Right ventricle myocardium superior (tissue), 1 donor: ENCODE measurements at regions not wholly inside any gene's neighbourhood (a gene's known extent, or its start where the extent isn't known, plus 50 kb on each side); places are given as distances from the start of the nearest gene placed in this dataset.

ENCODE experiments used
- ATAC-seq: fragments of 200-7000 bp; cut with Tn5 transposase; one replicate; pipeline ENCODE4 v1.9.1; 2020; ENCODE audit warnings: mild to moderate bottlenecking; ENCODE audit not compliant: poor library complexity
- DNase-seq: peaks from one replicate; pipeline ENCODE4 v3.0.0-alpha.2; 2020
- intact Hi-C: fragments of 100-400 bp; cut with DNase I; formaldehyde crosslinking; loops from one replicate; pipeline ENCODE4 v1.11.2; 2022
- donor health status: DM: no; HTN: yes; CAD: no; lungs with severe emphysema.

- DNase-seq (no peak), ATAC-seq (peak; percentile 78)
- intact Hi-C loops = no loop called here
Measured at GRCh38 chr1:72570815-72571214, 288.5 kb upstream of the NEGR1 start.

GRCh38 chr1:72568113-72568512 is 285.8 kb upstream of the NEGR1 start:
- intact Hi-C loops = no loop called here
- DNase-seq (no peak), ATAC-seq (no peak)

GRCh38 chr1:72567521-72567920 is 285.2 kb upstream of the NEGR1 start:
- intact Hi-C loops = no loop called here
- DNase-seq = no peak
- ATAC-seq = peak; percentile 57

- ATAC-seq (peak; percentile 68), DNase-seq (no peak)
- intact Hi-C loops = no loop called here
Measured at GRCh38 chr1:72564749-72565148, 282.4 kb upstream of the NEGR1 start.

GRCh38 chr1:72557446-72558049 is 275.2 kb upstream of the NEGR1 start:
- DNase-seq = no peak
- intact Hi-C loops = no loop called here
- ATAC-seq = peak; percentile 64

GRCh38 chr1:72547412-72547811 is 265.1 kb upstream of the NEGR1 start:
- DNase-seq = no peak
- intact Hi-C loops = no loop called here
- ATAC-seq = no peak

- intact Hi-C loops = no loop called here
- no peak for ATAC-seq
- DNase-seq = no peak
Measured at GRCh38 chr1:72540674-72541073, 258.3 kb upstream of the NEGR1 start.

GRCh38 chr1:72535470-72535869 is 253.1 kb upstream of the NEGR1 start:
- no peak for DNase-seq

GRCh38 chr1:72530646-72531045 is 248.3 kb upstream of the NEGR1 start:
- ATAC-seq (no peak), DNase-seq (no peak)
- intact Hi-C loops = no loop called here

More at GRCh38 chr1:72535470-72535869, 253.1 kb upstream of the NEGR1 start:
- no peak for ATAC-seq
- intact Hi-C loops = no loop called here

GRCh38 chr1:72526926-72527325 is 244.6 kb upstream of the NEGR1 start:
- intact Hi-C loops = no loop called here
- DNase-seq = no peak
- no peak for ATAC-seq

GRCh38 chr1:72524021-72524420 is 241.7 kb upstream of the NEGR1 start:
- intact Hi-C loops = no loop called here
- DNase-seq (no peak), ATAC-seq (no peak)

GRCh38 chr1:72521659-72522058 is 239.3 kb upstream of the NEGR1 start:
- intact Hi-C loops = no loop called here
- ATAC-seq = no peak
- no peak for DNase-seq

GRCh38 chr1:72516826-72517225 is 234.5 kb upstream of the NEGR1 start:
- intact Hi-C loops = no loop called here
- ATAC-seq (no peak), DNase-seq (no peak)

GRCh38 chr1:72516264-72516663 is 233.9 kb upstream of the NEGR1 start:
- no peak for DNase-seq
- no peak for ATAC-seq
- intact Hi-C loops = no loop called here

- no peak for DNase-seq
- ATAC-seq = no peak
- intact Hi-C loops = no loop called here
Measured at GRCh38 chr1:72498371-72498770, 216.0 kb upstream of the NEGR1 start.

GRCh38 chr1:72489801-72490200 is 207.5 kb upstream of the NEGR1 start:
- ATAC-seq = no peak

GRCh38 chr1:72485801-72486200 is 203.5 kb upstream of the NEGR1 start:
- ATAC-seq = no peak
- DNase-seq = no peak
- intact Hi-C loops = no loop called here

More at GRCh38 chr1:72489801-72490200, 207.5 kb upstream of the NEGR1 start:
- DNase-seq = no peak
- intact Hi-C loops = no loop called here

GRCh38 chr1:72483846-72484357 is 201.6 kb upstream of the NEGR1 start:
- intact Hi-C loops = no loop called here
- DNase-seq (no peak), ATAC-seq (no peak)

GRCh38 chr1:72482736-72483413 is 200.5 kb upstream of the NEGR1 start:
- no peak for DNase-seq
- no peak for ATAC-seq
- intact Hi-C loops = no loop called here

- no peak for DNase-seq
- intact Hi-C loops = no loop called here
- no peak for ATAC-seq
Measured at GRCh38 chr1:72481420-72481970, 199.2 kb upstream of the NEGR1 start.
